Hepatocyte (in vitro differentiated cells): ENCODE measurements at regions not wholly inside any gene's neighbourhood (a gene's known extent, or its start where the extent isn't known, plus 50 kb on each side); places are given as distances from the start of the nearest gene placed in this dataset.

Experiments used
- EZH2 ChIP-seq: fragments of 200-600 bp; sonication (generic); IDR thresholded peaks from 2 replicates; pipeline ENCODE4 v1.6.1; 2016; ENCODE audit warnings: antibody characterized with exemption, mild to moderate bottlenecking, borderline replicate concordance
- EZH2phosphoT487 ChIP-seq: fragments of 200-600 bp; sonication (generic); IDR thresholded peaks from one replicate; pipeline ENCODE4 v1.6.1; 2018; ENCODE audit warnings: antibody characterized with exemption, mild to moderate bottlenecking, low read depth, moderate library complexity; ENCODE audit not compliant: unreplicated experiment, severe bottlenecking
- TF ChIP-seq, protein P1 (sequence below): fragments of 200-600 bp; sonication (generic); IDR thresholded peaks from 2 replicates; pipeline ENCODE4 v1.5.1; 2016; ENCODE audit warnings: antibody characterized with exemption, mild to moderate bottlenecking; ENCODE audit not compliant: poor library complexity

DNA sequence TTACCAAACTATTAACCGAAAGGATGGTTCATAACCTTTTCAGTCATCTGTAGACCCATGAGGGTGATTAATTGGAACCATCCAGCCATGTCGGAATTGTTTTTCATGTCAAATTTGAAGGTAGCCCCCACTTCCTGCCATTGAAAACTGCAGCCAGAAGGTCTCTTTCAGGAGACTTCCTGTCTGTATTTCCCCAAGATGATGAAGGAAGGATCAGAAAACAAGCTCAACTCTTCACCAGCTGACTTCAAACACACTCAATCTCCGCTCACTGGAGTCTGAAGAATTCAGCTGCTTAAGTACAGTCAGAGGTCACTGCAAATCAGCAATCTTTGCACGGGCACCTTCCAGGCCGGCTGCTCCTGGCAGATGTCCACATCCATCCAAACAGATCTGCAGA is 291.7 kb upstream of the NPVF start:
- TF ChIP-seq, protein P1, sequence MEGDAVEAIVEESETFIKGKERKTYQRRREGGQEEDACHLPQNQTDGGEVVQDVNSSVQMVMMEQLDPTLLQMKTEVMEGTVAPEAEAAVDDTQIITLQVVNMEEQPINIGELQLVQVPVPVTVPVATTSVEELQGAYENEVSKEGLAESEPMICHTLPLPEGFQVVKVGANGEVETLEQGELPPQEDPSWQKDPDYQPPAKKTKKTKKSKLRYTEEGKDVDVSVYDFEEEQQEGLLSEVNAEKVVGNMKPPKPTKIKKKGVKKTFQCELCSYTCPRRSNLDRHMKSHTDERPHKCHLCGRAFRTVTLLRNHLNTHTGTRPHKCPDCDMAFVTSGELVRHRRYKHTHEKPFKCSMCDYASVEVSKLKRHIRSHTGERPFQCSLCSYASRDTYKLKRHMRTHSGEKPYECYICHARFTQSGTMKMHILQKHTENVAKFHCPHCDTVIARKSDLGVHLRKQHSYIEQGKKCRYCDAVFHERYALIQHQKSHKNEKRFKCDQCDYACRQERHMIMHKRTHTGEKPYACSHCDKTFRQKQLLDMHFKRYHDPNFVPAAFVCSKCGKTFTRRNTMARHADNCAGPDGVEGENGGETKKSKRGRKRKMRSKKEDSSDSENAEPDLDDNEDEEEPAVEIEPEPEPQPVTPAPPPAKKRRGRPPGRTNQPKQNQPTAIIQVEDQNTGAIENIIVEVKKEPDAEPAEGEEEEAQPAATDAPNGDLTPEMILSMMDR, result no peak
- TF ChIP-seq EZH2phosphoT487 (no peak), EZH2 (no peak)
